HCT116 (cell line): ENCODE measurements at regions not wholly inside any gene's neighbourhood (a gene's known extent, or its start where the extent isn't known, plus 50 kb on each side); places are given as distances from the start of the nearest gene placed in this dataset.

Experiments
- ATAC-seq: fragments of 200-7000 bp; cut with Tn5 transposase; 2 replicates; pipeline ENCODE4 v1.9.1; 2020; ENCODE audit warnings: mild to moderate bottlenecking, moderate library complexity
- BruUV-seq: library from RNA; stranded (reverse); fragments of 400-500 nt; replicated peaks from 2 replicates; lab custom pipeline; 2021; lab: Mats Ljungman, UMichigan
- CTCF ChIA-PET: fragments of 300-600 bp; sonication (Branson Sonifier 250); formaldehyde crosslinking; loops from one replicate; lab custom pipeline; 2021; ENCODE audit warnings: antibody characterized with exemption; lab: Charles Lee
- POLR2A ChIA-PET: fragments of 300-600, 350-600 bp; sonication (Branson Sonifier 250); formaldehyde crosslinking; loops from one replicate; lab custom pipeline; 2021; ENCODE audit warnings: antibody characterized with exemption; lab: Charles Lee
- RAD21 ChIA-PET, 2 experiments: fragments of 300-600 bp; sonication (Branson Sonifier 250); formaldehyde crosslinking; loops; one replicate each; lab custom pipeline; 2023; ENCODE audit warnings: low total read pairs in 2 of 2; ENCODE audit not compliant: uncharacterized antibody in 2 of 2, unreplicated experiment in 2 of 2, low non-redundant PET in 1 of 2; lab: Charles Lee
- DNase-seq: peaks from one replicate; pipeline ENCODE4 v3.0.0-alpha.2; 2010; ENCODE audit warnings: low read depth, low spot score
- H2AFZ ChIP-seq: fragments of 200-600 bp; shearing (Covaris generic), sonication (generic); 2 replicates; pipeline ENCODE4 v1.6.1; 2017; ENCODE audit warnings: low read depth, mixed run types, mixed read lengths, antibody characterized with exemption, low read length; ENCODE audit not compliant: poor library complexity, severe bottlenecking
- H3K27ac ChIP-seq: 2 replicates; pipeline ENCODE4 v1.5.1; 2012; ENCODE audit warnings: low read depth, low read length
- H3K27me3 ChIP-seq: fragments of 200-600 bp; sonication (generic); 2 replicates; pipeline ENCODE4 v1.6.1; 2016; ENCODE audit warnings: mixed run types, low read length, mixed read lengths; ENCODE audit not compliant: insufficient read depth
- H3K36me3 ChIP-seq, 2 experiments: fragments of 200-500 bp in 1 of 2; fragments of 200-600 bp in 1 of 2; sonication (Bioruptor generic) in 1 of 2; sonication (generic) in 1 of 2; 2 replicates each; pipeline versions ENCODE4 v1.5.1 to v1.6.1; 2014 to 2016; ENCODE audit warnings: low read length in 2 of 2, inconsistent platforms in 1 of 2, mixed read lengths in 1 of 2, mixed run types in 1 of 2; ENCODE audit not compliant: insufficient read depth in 2 of 2, control insufficient read depth in 1 of 2
- H3K4me1 ChIP-seq, 2 experiments: fragments of 200-600 bp in 1 of 2; sonication (generic) in 1 of 2; 2 replicates each; pipeline versions ENCODE4 v1.5.1 to v1.6.1; 2012 to 2017; ENCODE audit warnings: low read length in 2 of 2, inconsistent platforms in 1 of 2, mild to moderate bottlenecking in 1 of 2, mixed read lengths in 1 of 2, mixed run types in 1 of 2, moderate library complexity in 1 of 2; ENCODE audit not compliant: insufficient read depth in 2 of 2, control insufficient read depth in 1 of 2
- H3K4me2 ChIP-seq: fragments of 200-600 bp; sonication (generic); 2 replicates; pipeline ENCODE4 v1.6.1; 2017; ENCODE audit warnings: mixed run types, low read length, mixed read lengths
- H3K4me3 ChIP-seq, 2 experiments: fragments of 200-600 bp in 1 of 2; sonication (generic) in 1 of 2; replicated peaks in 1 of 2; 2 replicates each; pipeline ENCODE4 v1.5.1; 2011 to 2016; ENCODE audit warnings: low read length in 2 of 2, control low read depth in 1 of 2, low read depth in 1 of 2, mild to moderate bottlenecking in 1 of 2, mixed read lengths in 1 of 2, mixed run types in 1 of 2
- H3K79me2 ChIP-seq: fragments of 200-600 bp; sonication (generic); 2 replicates; pipeline ENCODE4 v1.6.1; 2017; ENCODE audit warnings: mild to moderate bottlenecking, mixed run types, low read length, moderate library complexity, mixed read lengths; ENCODE audit not compliant: insufficient read depth
- H3K9ac ChIP-seq: fragments of 200-600 bp; sonication (generic); 2 replicates; pipeline ENCODE4 v1.6.1; 2016; ENCODE audit warnings: low read length, mixed read lengths
- H3K9me2 ChIP-seq: fragments of 200-600 bp; sonication (generic), shearing (Covaris generic); 2 replicates; pipeline ENCODE4 v1.6.1; 2017; ENCODE audit warnings: mixed run types, mild to moderate bottlenecking, moderate library complexity; ENCODE audit not compliant: insufficient read depth
- H3K9me3 ChIP-seq, 2 experiments: fragments of 200-500 bp in 1 of 2; fragments of 200-600 bp in 1 of 2; sonication (Bioruptor generic) in 1 of 2; sonication (generic) in 1 of 2; 2 replicates each; pipeline ENCODE4 v1.6.1; 2014 to 2017; ENCODE audit warnings: low read length in 2 of 2, mixed read lengths in 2 of 2, inconsistent platforms in 1 of 2, low read depth in 1 of 2, mild to moderate bottlenecking in 1 of 2, mixed run types in 1 of 2, moderate library complexity in 1 of 2; ENCODE audit not compliant: control insufficient read depth in 1 of 2, insufficient read depth in 1 of 2
- H4K20me1 ChIP-seq: fragments of 200-600 bp; sonication (generic), shearing (Covaris generic); 2 replicates; pipeline ENCODE4 v1.6.1; 2017; ENCODE audit warnings: mixed run types, mild to moderate bottlenecking, moderate library complexity; ENCODE audit not compliant: insufficient read depth
- ATF3 ChIP-seq: IDR thresholded peaks from 2 replicates; pipeline ENCODE4 v1.6.1; 2012
- CBX3 ChIP-seq: IDR thresholded peaks from 2 replicates; pipeline ENCODE4 v1.6.1; 2012; ENCODE audit warnings: low read depth
- CEBPB ChIP-seq: IDR thresholded peaks from 2 replicates; pipeline ENCODE4 v1.6.1; 2012; ENCODE audit warnings: low read depth
- EGR1 ChIP-seq: IDR thresholded peaks from 2 replicates; pipeline ENCODE4 v1.6.1; 2012; ENCODE audit warnings: low read depth
- ELF1 ChIP-seq: IDR thresholded peaks from 2 replicates; pipeline ENCODE4 v1.6.1; 2012; ENCODE audit warnings: low read depth, borderline replicate concordance
- EZH2 ChIP-seq: fragments of 200-600 bp; sonication (generic); IDR thresholded peaks from 2 replicates; pipeline ENCODE4 v1.6.1; 2017; ENCODE audit warnings: antibody characterized with exemption, mixed run types
- EZH2phosphoT487 ChIP-seq: fragments of 200-600 bp; IDR thresholded peaks from 2 replicates; pipeline ENCODE4 v1.6.1; 2018; ENCODE audit warnings: antibody characterized with exemption, borderline replicate concordance
- FOSL1 ChIP-seq: IDR thresholded peaks from 2 replicates; pipeline ENCODE4 v1.6.1; 2012; ENCODE audit warnings: low read depth
- POLR2A ChIP-seq: IDR thresholded peaks from 2 replicates; pipeline ENCODE4 v1.7.0; 2011; ENCODE audit warnings: borderline replicate concordance; ENCODE audit not compliant: insufficient read depth, insufficient read length; ENCODE audit errors: extremely low read depth
- POLR2AphosphoS5 ChIP-seq: IDR thresholded peaks from 2 replicates; pipeline ENCODE4 v1.6.1; 2011; ENCODE audit warnings: mild to moderate bottlenecking, low read depth, low read length, moderate library complexity
- RAD21 ChIP-seq: IDR thresholded peaks from 2 replicates; pipeline ENCODE4 v1.6.1; 2012; ENCODE audit warnings: low read depth, mild to moderate bottlenecking
- REST ChIP-seq: IDR thresholded peaks from 2 replicates; pipeline ENCODE4 v1.6.1; 2012; ENCODE audit warnings: low read depth
- SIN3A ChIP-seq: IDR thresholded peaks from 2 replicates; pipeline ENCODE4 v1.6.1; 2012; ENCODE audit warnings: low read depth
- SP1 ChIP-seq: IDR thresholded peaks from 2 replicates; pipeline ENCODE4 v1.6.1; 2012; ENCODE audit warnings: low read depth
- SRF ChIP-seq: IDR thresholded peaks from 2 replicates; pipeline ENCODE4 v1.6.1; 2012; ENCODE audit warnings: low read depth
- TCF7L2 ChIP-seq: IDR thresholded peaks from 2 replicates; pipeline ENCODE4 v1.7.0; 2011; ENCODE audit warnings: borderline replicate concordance, inconsistent platforms; ENCODE audit not compliant: insufficient read depth, insufficient read length; ENCODE audit errors: extremely low read depth
- YY1 ChIP-seq: IDR thresholded peaks from 2 replicates; pipeline ENCODE4 v1.6.1; 2011; ENCODE audit warnings: low read length, low read depth, moderate library complexity, mild to moderate bottlenecking; ENCODE audit not compliant: insufficient replicate concordance; ENCODE audit errors: extremely low read depth
- ZNF274 ChIP-seq: fragments of 200-500 bp; sonication (Bioruptor generic); IDR thresholded peaks from 2 replicates; pipeline ENCODE4 v1.6.1; 2014; ENCODE audit warnings: mild to moderate bottlenecking, low read depth, low read length, inconsistent platforms
- intact Hi-C: fragments of 100-400 bp; cut with micrococcal nuclease; formaldehyde crosslinking; loops from 2 replicates; pipeline ENCODE4 v1.10.0; 2022
- TF ChIP-seq, protein P1 (sequence below), 3 experiments: fragments of 200-600 bp in 1 of 3; sonication (generic) in 1 of 3; IDR thresholded peaks in 2 of 3; conservative IDR thresholded peaks in 1 of 3; 2 replicates each; pipeline ENCODE4 v1.5.1; 2012 to 2017; ENCODE audit warnings: low read depth in 2 of 3, low read length in 2 of 3, antibody characterized with exemption in 1 of 3, borderline replicate concordance in 1 of 3, control low read depth in 1 of 3, mild to moderate bottlenecking in 1 of 3, mixed read lengths in 1 of 3, mixed run types in 1 of 3, moderate library complexity in 1 of 3; ENCODE audit not compliant: insufficient read depth in 1 of 3
- TF ChIP-seq, protein P2 (sequence below): IDR thresholded peaks from 2 replicates; pipeline ENCODE4 v1.6.1; 2011; ENCODE audit warnings: mild to moderate bottlenecking, low read length, moderate library complexity; ENCODE audit not compliant: insufficient replicate concordance; ENCODE audit errors: extremely low read depth

DNA sequence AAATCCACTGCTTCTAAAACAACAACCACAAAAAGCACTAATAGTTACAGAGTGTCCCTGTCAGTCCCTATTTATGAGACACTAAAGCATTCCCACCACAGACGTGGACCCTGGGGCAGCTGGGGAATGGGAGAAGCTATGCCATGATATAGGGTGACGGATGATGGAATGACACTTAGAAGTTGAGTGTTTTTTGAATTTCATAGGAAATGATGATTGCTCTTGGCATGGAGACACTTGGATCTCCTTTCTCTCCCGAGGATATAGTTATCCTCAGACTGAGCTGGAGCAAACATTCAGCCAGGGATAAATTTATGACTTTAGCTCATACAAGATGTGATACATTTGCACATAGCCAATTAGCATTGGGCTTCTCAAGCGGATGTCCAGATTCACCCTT lies 151.2 kb downstream of the EDN3 start:
- DNase-seq (no peak), ATAC-seq (no peak)
- Histone ChIP-seq H3K9ac (no peak overlapping the region), H3K4me1 (0 out of 4 replicates have a peak, but pooled peaks cover 0 to 4% of the 10 kb centered on the region in 2 experiments), H4K20me1 (no peaks in the 10 kb centered on the region), H3K4me2 (no peak overlapping the region), H3K27me3 (peaks cover 51% of the 10 kb centered on the region), H3K9me3 (no peaks in the 10 kb centered on the region), H3K4me3 (no peak overlapping the region), H3K27ac (no peak overlapping the region), H3K79me2 (no peaks in the 10 kb centered on the region), H3K36me3 (no peaks in the 10 kb centered on the region), H3K9me2 (no peaks in the 10 kb centered on the region), H2AFZ (no peak overlapping the region)
- ChIA-PET POLR2A (no interaction called here), CTCF (no interaction called here), RAD21 (no interaction called here)
- BruUV-seq = no TSS peak
- intact Hi-C loops = loop anchor here (10.0 kb wide), 2 partner anchors 1217 to 1857 kb away; no protein-coding TSS in a partner anchor
- TF ChIP-seq ZNF274 (no peak), ELF1 (no peak), EGR1 (no peak), POLR2AphosphoS5 (no peak), CBX3 (no peak), YY1 (no peak), POLR2A (no peak), RAD21 (no peak), CEBPB (no peak), ATF3 (no peak), FOSL1 (no peak), SP1 (no peak), SIN3A (no peak), TCF7L2 (no peak), EZH2phosphoT487 (no peak), SRF (no peak), EZH2 (no peak), REST (no peak)
- TF ChIP-seq, protein P1, sequence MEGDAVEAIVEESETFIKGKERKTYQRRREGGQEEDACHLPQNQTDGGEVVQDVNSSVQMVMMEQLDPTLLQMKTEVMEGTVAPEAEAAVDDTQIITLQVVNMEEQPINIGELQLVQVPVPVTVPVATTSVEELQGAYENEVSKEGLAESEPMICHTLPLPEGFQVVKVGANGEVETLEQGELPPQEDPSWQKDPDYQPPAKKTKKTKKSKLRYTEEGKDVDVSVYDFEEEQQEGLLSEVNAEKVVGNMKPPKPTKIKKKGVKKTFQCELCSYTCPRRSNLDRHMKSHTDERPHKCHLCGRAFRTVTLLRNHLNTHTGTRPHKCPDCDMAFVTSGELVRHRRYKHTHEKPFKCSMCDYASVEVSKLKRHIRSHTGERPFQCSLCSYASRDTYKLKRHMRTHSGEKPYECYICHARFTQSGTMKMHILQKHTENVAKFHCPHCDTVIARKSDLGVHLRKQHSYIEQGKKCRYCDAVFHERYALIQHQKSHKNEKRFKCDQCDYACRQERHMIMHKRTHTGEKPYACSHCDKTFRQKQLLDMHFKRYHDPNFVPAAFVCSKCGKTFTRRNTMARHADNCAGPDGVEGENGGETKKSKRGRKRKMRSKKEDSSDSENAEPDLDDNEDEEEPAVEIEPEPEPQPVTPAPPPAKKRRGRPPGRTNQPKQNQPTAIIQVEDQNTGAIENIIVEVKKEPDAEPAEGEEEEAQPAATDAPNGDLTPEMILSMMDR (IDR thresholded peaks at IDR 0.05 in 2 of 3, conservative IDR thresholded peaks at IDR 0.05 in 1 of 3; ENCODE audit: borderline replicate concordance in 1 of 3, insufficient read depth in 1 of 3, low read depth in 2 of 3, low read length in 2 of 3) = no peak
- TF ChIP-seq, protein P2, sequence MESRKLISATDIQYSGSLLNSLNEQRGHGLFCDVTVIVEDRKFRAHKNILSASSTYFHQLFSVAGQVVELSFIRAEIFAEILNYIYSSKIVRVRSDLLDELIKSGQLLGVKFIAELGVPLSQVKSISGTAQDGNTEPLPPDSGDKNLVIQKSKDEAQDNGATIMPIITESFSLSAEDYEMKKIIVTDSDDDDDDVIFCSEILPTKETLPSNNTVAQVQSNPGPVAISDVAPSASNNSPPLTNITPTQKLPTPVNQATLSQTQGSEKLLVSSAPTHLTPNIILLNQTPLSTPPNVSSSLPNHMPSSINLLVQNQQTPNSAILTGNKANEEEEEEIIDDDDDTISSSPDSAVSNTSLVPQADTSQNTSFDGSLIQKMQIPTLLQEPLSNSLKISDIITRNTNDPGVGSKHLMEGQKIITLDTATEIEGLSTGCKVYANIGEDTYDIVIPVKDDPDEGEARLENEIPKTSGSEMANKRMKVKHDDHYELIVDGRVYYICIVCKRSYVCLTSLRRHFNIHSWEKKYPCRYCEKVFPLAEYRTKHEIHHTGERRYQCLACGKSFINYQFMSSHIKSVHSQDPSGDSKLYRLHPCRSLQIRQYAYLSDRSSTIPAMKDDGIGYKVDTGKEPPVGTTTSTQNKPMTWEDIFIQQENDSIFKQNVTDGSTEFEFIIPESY = no peak
